Suppressor macrophage treated with lipopolysaccharide for 1 hour (primary cell): ENCODE measurements at regions not wholly inside any gene's neighbourhood (a gene's known extent, or its start where the extent isn't known, plus 50 kb on each side); places are given as distances from the start of the nearest gene placed in this dataset.
"Not testable (repeated sequence)": the region's sequence is repeated elsewhere in the genome, so short reads cannot be mapped to it uniquely, and the experiment has no call there.

Source experiments
- DNase-seq, 3 donors: peaks; one replicate each; pipeline ENCODE4 v3.0.0-alpha.2; 2020 to 2022

DNA sequence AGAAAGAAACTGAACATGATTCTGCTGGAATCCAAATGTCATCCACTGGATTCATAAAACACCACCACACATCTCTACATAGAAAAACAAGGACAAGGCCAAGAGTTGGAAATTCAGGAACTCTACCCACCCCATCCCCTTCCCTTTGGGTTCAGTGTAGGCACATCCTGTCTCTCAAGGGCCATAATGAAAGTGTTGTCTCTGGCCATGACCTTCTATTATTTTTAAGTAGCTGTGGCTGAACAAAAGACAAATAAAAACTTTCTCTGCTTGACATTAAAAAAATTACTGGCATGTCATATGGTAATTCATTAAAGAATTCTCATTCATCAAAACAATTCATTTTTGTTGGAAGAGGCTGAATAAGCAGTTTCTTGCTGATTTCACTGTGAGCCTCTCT lies 54.9 kb upstream of the ZBTB18 start:
- no peak for DNase-seq

DNA sequence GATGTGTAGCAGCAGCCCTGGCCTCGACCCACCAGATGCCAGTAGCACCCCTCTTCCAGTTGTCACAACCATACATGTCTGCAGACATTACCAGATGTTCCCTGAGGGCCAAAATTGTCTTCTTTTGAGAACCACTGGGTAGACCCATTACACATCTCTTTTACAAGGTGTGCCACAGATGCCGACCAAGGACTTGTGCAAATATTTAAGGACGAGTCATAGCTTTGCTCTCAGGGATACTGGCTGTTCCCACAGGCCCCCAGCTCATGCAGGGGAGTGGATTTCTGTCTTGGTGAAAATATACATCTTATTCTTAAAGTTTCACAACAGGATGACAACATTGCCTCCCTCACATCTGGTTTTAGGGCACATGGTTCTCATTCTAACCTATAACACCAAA lies 59.4 kb upstream of the ZBTB18 start:
- DNase-seq, result no peak

DNA sequence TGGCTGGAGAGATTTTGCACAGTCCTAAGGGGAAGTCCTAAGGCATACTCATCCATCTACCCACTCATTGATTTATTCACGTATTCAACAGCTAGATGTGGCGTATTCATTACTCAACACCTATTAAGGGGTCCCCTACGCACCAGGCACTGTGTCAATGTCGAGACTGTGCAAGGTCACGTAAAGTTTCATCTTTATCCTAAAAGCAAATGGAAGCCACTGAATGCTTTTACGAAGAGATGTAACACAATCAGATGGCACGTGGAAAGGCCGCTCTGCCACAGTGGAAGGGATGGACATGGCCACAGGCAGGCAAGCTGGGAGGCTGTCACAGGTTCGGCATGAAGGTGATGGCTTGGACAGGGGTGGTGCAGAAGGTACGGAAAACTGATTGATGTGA lies 66.3 kb upstream of the ZBTB18 start:
- DNase-seq, result no peak

DNA sequence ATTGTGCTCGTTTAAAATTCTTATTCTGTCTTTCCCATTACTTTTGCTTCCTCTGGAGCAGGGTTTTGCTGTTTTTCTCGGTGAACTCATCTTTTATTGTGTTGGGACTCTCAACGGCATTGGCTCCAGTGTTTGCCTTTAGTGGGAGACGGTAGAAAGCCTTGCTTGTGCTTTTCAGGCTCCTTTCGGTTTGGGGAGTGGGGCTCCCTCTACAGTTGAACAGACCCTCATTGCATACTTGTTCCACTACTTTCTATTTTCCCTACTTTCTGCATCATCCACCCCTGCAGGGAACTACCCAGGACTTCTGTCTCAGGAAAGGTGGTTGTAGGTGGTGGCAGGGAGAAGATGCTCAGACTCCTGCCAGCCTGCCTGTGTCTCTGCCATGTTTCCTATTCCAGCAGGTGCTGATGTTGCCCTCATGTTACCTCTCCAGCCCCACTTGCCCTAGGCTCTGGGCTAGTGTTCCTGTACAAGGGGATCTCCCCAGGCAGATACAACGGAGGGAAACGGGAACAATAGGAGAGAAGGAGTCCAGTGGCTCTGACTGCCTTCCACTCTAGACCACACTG lies 68.5 kb upstream of the ZBTB18 start:
- DNase-seq, result no peak

DNA sequence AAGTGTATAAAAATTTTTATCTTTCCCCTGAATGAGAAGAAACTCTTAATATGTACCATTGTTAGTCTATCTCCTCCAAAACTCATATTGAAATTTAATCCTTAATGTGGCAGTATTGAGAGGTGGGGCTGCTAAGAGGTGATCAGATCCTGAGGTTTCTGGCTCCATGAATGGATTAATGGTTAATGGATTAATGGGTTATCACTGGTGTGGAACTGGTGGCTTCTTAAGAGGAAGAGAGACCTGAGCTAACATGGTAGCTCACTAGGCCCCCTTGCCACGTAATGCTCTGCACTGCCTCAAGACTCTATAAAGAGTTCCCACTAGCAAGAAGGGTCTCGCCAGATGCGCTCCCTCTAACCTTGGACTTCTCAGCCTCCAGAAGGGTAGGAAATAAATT lies 70.6 kb upstream of the ZBTB18 start:
- DNase-seq, result no peak

DNA sequence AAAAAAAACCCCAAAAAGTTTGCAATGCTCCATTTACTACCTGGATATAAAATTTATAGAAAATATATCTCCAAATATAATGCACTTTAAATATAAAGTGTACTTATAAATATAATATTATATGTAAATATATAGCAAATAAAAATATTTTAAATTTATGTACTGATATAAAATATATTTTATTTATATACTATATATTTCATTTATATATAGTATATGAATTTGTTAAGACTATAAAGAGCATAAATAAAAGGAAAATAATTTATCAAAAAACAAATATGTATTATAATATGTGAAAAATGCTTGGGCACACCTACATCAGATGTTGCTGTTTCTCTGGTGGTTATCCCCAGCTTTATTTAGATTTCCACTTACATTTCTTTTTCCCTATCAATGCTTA lies 71.0 kb upstream of the ZBTB18 start:
- no peak for DNase-seq

DNA sequence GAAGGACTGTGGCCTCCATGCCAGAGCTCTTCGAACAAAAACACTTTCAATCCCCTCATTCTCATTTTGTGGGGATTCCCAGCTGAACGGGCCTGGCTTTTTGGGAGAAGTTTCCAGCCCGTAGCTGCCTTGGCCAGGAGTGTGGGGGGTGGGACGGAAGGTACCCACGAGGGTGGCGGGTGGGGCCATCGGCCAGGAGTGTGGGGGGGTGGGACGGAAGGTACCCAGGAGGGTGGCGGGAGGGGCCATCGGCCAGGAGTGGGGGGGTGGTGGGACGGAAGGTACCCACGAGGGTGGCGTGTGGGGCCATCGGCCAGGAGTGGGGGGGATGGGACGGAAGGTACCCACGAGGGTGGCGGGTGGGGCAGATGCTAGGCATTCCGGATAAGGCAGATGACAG lies 71.7 kb upstream of the ZBTB18 start:
- no peak for DNase-seq

DNA sequence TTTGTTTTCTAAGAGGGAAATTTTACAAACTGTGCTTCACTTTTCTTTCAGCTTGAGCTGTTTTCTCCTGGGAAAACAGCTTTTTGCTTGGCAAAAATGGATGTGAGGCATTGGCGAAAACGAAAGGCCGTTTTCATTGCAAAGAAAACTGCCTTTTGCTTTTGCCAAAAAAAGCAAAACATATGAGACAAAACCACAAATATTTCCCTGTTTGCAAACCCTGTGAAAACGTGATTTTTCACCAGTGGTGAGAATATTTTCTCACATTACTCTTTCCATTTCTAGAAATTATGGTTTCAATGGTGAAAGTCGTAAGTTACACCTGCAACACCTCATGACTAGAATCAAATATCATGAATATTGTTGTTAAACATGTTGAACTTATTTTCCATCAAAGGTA lies 74.0 kb upstream of the ZBTB18 start:
- no peak for DNase-seq

DNA sequence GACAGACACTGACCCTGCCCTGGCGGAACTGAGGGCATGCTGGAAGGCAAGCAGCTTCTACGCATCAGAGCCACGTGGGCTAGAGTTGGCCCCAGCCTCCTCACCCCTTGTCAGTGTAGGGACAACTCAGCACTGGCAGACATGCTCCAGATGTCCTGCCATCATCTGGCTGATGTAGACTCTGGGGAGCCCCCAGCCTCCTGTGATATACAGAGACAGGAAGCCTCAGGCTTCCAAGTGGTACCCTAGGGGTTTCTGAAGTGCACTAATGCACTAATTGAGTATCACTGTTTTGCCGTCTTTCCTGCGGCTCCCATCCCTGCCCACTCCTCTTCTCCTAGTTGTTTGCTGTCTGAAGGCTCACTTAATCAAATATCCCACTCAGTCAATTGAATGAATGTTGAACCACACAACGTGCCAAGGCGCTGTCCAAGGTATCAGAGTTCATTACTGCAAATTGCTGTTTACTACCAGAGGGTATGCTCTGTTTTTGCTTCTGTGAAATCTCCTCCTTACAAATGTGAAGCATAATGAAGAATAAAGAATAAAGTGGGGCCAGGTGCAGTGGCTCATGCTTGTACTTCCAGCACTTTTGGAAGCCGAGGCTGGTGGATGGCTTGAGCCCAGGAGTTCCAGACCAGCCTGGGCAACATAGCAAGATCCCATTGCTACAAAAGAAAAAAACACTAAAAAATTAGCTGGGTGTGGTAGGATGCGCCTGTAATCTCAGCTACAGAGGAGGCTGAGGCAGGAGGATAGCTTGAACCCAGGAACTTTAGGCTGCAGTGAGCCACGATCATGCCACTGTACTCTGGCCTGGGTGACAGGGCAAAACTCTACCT lies 76.4 kb upstream of the ZBTB18 start:
- DNase-seq, result peak in 2 of 3 donors; percentile 10 to 23

DNA sequence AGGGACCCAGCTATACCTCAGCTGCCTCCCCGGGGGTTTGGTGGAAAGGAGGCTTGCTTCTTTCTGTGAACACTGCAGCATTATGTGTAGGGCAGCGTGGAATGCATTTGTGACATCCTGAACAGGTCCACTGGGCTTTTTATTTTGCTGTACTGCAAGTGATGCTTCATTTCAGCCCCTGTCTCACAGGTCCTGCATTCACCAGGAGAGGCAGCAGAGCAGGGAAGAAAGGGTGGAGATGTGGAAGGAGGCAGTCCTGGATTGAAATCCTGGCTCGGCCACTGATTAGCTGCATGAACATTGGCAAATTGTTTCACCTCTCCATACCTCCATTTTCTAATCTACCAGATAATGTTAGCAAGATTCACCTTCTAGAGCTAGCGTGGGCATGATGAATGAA lies 77.9 kb upstream of the ZBTB18 start:
- DNase-seq, result no peak

DNA sequence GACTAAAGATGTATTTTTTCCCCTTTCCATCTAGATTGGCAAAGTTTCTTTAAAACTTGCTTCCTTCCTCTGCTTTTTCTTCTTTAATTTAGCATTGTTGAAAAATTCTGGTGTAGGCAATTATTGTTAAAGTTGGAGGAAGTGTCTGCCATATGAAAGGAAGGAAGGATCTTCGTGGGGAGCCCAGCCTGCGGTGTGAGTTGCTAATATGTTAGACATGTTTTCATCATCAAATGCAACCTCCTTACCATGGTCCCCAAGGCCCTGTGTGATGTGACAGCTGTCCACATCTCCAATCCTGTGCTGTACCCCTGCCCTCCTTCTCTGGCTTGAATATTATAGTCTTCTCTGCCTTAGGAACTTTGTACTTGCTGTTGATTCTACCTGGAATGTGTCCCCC lies 81.0 kb upstream of the ZBTB18 start:
- DNase-seq, result peak in 1 of 3 donors; percentile 4

DNA sequence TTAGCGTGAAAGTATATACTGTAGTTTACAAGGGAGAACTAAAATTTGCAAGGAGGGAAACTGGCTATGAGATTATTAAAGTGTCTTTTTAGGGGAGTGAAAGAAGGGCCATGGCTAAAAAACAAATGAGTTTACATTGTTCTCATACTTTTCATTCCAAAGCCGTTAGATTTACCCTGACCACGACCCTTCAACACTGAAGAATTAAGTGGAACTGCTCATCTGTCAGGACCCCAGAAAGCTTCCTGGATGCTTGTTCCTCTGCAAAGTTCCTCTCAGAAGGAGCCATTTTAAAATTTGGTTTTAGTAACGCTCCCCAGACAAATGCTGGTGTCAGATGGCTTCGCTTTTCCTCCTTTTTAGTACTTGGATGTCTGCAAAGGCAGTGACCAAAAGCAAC lies 82.7 kb upstream of the ZBTB18 start:
- no peak for DNase-seq

DNA sequence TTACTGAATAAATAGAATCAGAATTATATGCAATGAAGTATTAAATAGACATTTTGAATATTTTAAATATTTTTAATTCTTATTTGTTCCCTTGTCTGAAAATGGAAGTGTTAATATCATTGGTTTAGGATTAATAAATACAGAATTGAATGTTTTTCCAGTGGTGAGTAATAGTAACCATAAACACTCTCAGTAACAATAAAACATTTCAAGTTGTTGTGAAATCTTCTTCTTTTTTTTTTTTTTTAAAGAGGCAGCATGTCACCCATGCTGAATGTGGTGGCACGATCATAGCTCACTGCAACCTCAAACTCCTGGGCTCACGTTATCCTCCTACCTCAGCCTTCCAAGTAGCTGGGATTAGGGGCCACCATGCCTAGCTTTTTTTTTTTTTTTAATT lies 86.2 kb upstream of the ZBTB18 start:
- DNase-seq, result peak in 2 of 3 donors; percentile 33 to 42

DNA sequence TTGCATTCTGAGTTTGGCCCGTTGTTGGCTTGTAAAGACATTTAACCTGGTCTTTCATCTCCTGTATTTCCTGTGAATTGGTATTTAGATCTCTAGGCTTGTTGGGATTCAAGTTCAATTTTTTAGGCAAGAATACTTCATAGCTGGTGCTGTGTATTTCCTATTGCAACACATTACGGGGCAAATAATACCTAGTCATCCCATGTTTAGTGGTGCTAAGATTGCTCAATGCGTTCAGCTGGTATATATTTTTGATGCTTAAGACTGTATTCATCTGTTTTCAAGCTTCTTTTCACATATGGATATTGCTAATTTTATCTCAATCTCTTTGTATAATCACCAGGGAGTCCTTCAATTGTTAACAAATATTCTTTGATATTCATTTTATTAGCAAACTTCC lies 87.5 kb upstream of the ZBTB18 start:
- DNase-seq, result peak in 1 of 3 donors; percentile 31

DNA sequence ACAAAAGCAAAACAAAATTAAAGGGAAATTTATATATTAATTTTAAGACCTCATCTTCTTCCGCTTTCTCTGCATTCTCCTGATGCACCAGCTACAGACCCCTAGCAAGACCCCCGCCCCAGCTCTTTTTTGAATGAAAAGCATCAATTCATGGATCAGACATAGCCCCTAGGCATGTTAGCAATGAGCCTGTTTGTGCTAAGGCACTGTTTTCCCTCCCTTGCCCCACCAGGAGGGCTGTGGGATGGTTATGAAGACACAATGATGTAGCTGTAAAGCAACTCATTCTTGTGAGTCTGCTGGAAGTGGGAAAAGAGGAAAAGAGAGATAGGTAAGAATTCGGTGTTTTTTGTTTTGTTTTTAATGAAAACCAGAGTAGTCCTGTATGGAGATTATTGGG lies 88.5 kb upstream of the ZBTB18 start:
- DNase-seq, result no peak

DNA sequence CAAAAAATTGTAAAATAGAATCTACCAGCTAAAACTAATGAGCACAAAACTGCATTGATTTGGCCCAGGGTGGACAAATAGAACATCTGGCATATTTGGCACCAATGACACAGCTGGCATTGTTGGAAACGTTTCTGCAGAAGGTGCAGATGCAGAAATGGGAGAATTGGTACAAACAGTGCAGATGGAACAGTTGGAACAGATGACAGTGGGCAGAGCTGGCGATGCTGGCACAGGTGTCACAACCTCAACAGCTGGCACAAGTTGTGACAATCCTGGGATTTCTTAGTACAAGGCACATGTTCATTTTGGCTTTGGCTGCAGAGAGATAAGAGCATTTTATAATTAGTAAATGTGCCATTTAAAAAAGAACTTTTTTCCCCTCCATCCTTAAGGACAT lies 91.1 kb upstream of the ZBTB18 start:
- no peak for DNase-seq

DNA sequence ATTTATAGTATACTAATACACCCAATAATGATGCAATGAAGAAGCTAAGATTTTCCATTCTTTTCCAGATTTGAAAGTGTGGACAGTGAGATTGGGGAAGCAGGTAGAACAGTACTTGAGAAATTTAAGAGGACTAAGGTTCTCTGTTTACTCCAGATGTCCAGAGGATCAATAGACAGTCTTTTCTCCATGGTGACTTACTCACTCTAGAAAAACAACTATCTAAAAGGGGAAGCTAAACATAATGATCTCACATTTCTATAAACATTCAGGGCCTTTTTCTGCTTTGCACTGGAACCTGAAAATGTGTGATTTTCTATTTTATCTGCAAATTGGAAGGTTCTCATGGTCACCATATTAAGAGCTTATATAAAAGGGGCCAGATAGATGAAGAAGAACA lies 93.9 kb upstream of the ZBTB18 start:
- peak in 1 of 3 donors; percentile 25 for DNase-seq

DNA sequence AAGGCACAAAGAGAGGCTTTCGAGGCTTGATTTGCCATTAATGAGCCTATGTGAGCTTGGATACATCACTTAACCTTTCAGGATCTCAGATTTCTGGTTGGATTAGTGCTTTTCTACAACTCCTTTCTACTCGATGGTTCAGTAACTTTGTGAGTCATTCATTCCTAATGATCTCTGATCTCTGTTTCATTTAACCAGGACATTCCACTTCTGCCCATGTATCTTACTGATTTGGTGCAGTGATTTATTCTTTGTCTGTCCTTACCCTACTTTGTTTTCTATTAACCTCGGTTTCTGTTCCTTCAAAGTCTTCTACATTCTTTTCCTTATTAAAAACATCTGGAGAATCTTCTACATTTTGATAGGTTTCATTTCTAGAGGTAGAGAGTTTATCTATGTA lies 94.6 kb upstream of the ZBTB18 start:
- no peak for DNase-seq

DNA sequence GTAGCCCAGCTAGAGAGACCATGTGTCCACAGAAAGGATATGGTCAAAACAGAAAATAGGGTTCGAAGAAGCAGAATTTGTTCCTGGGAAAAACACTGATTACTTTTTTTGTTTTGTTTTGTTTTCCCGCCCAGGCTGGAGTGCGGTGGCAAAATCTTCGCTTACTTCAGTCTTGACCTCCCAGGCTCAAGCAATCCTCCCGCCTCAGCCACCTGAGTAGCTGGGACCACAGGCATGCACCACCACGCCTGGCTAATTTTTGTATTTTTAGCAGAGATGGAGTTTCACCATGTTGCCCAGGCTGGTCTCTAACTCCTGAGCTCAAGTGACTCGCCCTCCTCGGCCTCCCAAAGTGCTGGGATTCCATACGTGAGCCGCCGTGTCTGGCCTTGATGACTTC lies 99.9 kb upstream of the ZBTB18 start:
- not testable (repeated sequence) for DNase-seq

DNA sequence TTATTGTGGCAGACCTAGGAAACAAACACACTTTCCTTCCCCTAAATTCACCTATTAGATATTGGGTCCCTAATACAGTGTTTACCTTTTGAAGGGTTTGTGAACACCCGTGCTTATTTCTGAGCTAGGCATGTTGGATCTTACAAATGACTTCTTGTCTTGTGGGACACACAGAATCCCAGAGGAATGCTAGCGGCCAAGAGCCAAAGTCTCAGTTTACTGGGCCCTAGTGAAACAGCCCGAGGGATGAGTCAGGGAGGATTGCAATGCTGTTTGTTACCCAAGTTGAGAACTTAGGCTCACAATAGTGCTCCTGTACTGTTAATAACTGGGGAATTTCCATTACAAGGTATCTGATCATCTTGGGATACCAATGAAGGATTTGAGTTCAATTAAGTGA lies 100.1 kb upstream of the AKT3 start:
- DNase-seq, result no peak

DNA sequence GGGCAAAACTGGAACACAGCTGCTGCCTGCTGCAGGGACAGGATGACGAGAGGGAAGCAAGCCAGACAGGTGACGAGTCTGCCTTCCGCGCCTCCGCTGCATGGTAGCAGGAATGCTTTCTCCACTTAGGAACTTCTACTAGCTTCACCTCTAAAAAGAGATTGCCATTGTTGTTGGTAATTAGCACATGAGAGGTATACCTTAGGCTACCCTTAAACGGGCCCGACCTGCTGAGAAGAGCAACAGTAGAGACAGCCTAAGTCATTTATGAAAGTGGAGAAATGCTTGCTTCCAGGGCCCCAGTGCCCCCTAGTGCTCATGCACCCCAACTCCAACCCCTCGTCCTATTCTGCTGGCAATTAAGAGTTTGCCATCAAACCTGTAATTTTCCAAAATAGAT lies 96.9 kb upstream of the AKT3 start:
- peak; percentile 56 to 66 (median 57) for DNase-seq

DNA sequence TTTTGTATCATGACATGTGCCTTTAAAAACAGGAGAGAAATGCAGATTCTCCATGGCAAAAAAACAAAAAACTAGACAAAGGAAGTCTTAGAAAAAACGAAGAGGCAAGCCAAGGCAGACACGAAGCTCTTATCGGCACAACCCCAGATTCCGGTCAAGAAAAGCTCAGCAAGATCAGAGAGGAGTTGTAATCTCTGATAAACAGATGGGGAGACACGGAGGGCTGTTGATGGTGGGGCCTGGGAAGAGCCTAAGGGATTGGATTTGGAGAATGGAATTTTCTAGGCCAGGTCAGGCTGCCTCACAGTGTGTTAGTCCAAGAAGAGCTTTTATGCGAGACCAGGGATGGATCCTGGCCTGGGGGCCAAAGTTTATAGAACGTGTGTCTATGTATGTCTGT lies 96.2 kb upstream of the AKT3 start:
- no peak for DNase-seq

DNA sequence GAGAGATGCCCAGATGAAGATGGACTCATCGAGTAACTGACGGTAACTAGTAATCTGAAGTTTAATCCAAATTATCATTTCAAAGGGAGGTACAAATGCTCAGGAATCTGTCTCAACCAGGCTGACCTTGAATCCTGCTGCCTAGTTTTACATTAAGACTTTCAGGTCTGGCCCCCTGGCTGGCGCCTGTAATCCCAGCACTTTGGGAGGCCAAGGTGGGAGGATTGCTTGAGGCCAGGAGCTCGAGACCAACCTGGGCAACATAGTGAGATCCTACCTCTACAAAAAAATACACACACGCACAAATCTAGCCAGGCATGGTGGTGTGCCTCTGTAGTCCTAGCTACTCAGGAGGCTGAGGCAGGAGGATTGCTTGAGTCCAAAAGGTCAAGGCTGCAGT lies 95.7 kb upstream of the AKT3 start:
- DNase-seq, result no peak

DNA sequence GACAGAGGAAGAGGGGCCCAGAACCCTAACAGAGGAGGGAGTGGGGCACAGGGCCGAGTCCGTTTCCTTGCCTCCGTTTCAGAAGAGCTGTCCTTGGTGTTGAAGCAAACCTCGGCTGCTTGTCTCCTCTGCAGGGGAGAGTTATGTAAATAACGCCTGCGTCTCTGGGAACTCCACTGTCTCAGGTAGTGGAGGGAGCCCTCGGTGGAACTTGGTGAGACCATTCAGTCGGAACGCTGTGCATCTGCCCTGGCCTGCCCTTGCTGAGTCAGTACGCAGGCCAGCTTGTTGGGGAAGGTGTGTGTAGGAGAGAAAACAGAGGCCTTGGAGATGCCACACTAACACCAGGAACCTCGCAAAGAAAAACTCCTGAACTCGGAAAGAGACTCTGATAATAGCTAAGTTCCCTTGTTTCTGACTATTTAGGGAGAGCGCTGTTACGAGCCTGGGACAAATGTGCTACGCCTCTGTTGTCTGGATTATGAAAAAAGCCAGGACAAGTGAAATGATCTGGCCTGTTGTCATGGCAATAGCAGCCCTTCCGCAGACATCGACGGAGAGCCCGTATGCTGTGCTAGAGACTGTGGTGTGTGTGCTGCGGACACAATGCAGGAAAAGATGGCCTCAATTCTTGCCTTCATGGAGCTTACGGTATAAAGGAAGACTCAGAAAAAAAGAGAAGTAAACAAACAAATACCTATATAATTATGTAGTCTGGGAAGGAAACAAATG lies 94.6 kb upstream of the AKT3 start:
- no peak for DNase-seq
